ENCODE measurements at regions not wholly inside any gene's neighbourhood (a gene's known extent, or its start where the extent isn't known, plus 50 kb on each side); places are given as distances from the start of the nearest gene placed in this dataset.
"Not testable (repeated sequence)": the region's sequence is repeated elsewhere in the genome, so short reads cannot be mapped to it uniquely, and the experiment has no call there.

DNA sequence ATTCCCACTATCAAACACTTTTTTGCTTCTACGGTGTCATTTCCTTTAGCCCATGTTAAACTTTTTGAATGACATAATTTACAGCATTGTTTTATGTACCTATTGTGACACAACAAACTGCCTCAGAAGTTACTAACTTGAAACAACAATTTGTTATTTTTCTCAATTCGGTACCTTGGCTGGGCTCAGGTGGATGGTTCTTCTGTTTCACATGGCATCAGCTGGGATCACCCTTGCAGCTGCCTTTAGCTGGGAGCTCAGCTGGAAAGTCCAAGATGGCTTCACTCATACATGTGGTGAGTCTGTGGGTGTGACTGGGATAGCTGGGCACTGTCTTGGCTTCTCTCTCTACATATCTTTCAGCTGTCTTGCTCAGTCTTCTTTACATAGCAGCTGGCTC is 156.0 kb downstream of the GXYLT1 start:
- 89% methylated on average over 1 of the region's 2 CpGs for WGBS (ENCODE audit: insufficient coverage)
- Histone ChIP-seq H3K4me1 (ENCODE audit: control insufficient read depth in 1 of 2, extremely low read depth in 1 of 2, insufficient read depth in 2 of 2, low read length in 2 of 2) (no peaks in the 10 kb centered on the region), H3K27me3 (replicated peaks in 1 of 2; ENCODE audit: control insufficient read depth in 2 of 2, extremely low read depth in 1 of 2, insufficient read depth in 2 of 2, low read length in 1 of 2) (peaks cover 0 to 3% of the 10 kb centered on the region in 2 experiments), H3K9me3 (no peaks in the 10 kb centered on the region), H3K4me3 (ENCODE audit: control insufficient read depth in 1 of 2, extremely low read depth in 1 of 2, low read length in 1 of 2) (no peak overlapping the region), H3K27ac (ENCODE audit: low read length) (no peak overlapping the region), H3K36me3 (ENCODE audit: control insufficient read depth in 2 of 2, extremely low read depth in 1 of 2, insufficient read depth in 1 of 2, low read length in 1 of 2) (no peaks in the 10 kb centered on the region)
- Mint-ChIP-seq H3K4me3 (no peak overlapping the region), H3K27me3 (peaks cover 3 to 8% of the 10 kb centered on the region in 2 donors), H3K27ac (no peak overlapping the region), H3K4me1 (no peaks in the 10 kb centered on the region), H3K36me3 (no peaks in the 10 kb centered on the region), H3K9me3 (no peaks in the 10 kb centered on the region)
- no peak for DNase-seq
- no peak for ATAC-seq (replicated peaks in 1 of 4)
- ChIA-PET POLR2A (no interaction called here), CTCF (no interaction called here)

DNA sequence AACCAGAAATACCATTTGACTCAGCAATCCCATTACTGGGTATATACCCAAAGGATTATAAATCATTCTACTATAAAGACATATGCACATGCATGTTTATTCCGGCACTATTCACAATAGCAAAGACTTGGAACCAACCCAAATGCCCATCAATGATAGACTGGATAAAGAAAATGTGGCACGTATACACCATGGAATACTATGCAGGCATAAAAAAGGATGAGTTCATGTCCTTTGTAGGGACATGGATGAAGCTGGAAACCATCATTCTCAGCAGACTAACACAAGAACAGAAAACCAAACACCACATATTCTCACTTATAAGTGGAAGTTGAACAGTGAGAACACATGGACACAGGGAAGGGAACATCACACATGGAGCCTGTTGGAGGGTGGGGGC is 158.2 kb downstream of the GXYLT1 start:
- POLR2A ChIA-PET; DNase-seq; H3K36me3 ChIP-seq (ENCODE audit: control insufficient read depth in 2 of 2, extremely low read depth in 1 of 2, insufficient read depth in 1 of 2, low read length in 1 of 2); CTCF ChIA-PET; H3K4me1 ChIP-seq (ENCODE audit: control insufficient read depth in 1 of 2, extremely low read depth in 1 of 2, insufficient read depth in 2 of 2, low read length in 2 of 2); H3K4me1 Mint-ChIP-seq; H3K4me3 Mint-ChIP-seq; H3K9me3 Mint-ChIP-seq; H3K9me3 ChIP-seq; H3K4me3 ChIP-seq (ENCODE audit: control insufficient read depth in 1 of 2, extremely low read depth in 1 of 2, low read length in 1 of 2); H3K36me3 Mint-ChIP-seq; H3K27ac ChIP-seq (ENCODE audit: low read length); H3K27me3 ChIP-seq (replicated peaks in 1 of 2; ENCODE audit: control insufficient read depth in 2 of 2, extremely low read depth in 1 of 2, insufficient read depth in 2 of 2, low read length in 1 of 2); ATAC-seq (replicated peaks in 1 of 4); H3K27ac Mint-ChIP-seq: not testable (repeated sequence)
- H3K27me3 Mint-ChIP-seq = peaks cover 10 to 12% of the 10 kb centered on the region in 2 donors
- WGBS (ENCODE audit: insufficient coverage) = no CpG with 5 or more reads among the region's 2 CpGs

DNA sequence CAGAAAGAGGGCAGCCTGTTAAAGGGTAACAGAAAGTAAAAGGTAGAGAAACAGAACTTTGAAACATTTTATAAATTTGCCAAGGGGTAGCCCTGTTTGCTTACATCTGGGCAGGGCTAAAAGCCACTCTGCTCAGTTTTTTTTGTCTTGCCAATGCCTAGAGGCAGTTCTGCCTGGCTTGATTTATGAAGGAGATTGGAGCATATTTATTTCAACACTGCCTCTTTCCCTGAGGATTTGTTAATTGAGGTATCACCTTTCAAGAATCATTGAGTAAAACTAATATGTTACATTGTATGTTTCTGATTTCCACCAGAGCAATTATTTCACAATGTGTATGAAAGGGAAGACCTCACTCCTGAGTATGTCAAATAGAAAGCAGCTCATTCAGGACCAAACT is 160.8 kb downstream of the GXYLT1 start:
- no peaks in the 10 kb centered on the region for H3K9me3 ChIP-seq
- Mint-ChIP-seq H3K9me3 (no peaks in the 10 kb centered on the region), H3K27ac (no peak overlapping the region), H3K36me3 (no peaks in the 10 kb centered on the region), H3K27me3 (peaks cover 17 to 25% of the 10 kb centered on the region in 2 donors), H3K4me1 (no peaks in the 10 kb centered on the region), H3K4me3 (no peak overlapping the region)
- H3K4me3 ChIP-seq (ENCODE audit: control insufficient read depth in 1 of 2, extremely low read depth in 1 of 2, low read length in 1 of 2) = no peak overlapping the region
- no peak for DNase-seq
- ATAC-seq (replicated peaks in 1 of 4) = no peak
- no peak overlapping the region for H3K27ac ChIP-seq (ENCODE audit: low read length)
- POLR2A ChIA-PET = no interaction called here
- H3K36me3 ChIP-seq (ENCODE audit: control insufficient read depth in 2 of 2, extremely low read depth in 1 of 2, insufficient read depth in 1 of 2, low read length in 1 of 2) = no peaks in the 10 kb centered on the region
- CTCF ChIA-PET = no interaction called here
- H3K4me1 ChIP-seq (ENCODE audit: control insufficient read depth in 1 of 2, extremely low read depth in 1 of 2, insufficient read depth in 2 of 2, low read length in 2 of 2) = no peaks in the 10 kb centered on the region
- peaks cover 0 to 3% of the 10 kb centered on the region in 2 experiments for H3K27me3 ChIP-seq (replicated peaks in 1 of 2; ENCODE audit: control insufficient read depth in 2 of 2, extremely low read depth in 1 of 2, insufficient read depth in 2 of 2, low read length in 1 of 2)

DNA sequence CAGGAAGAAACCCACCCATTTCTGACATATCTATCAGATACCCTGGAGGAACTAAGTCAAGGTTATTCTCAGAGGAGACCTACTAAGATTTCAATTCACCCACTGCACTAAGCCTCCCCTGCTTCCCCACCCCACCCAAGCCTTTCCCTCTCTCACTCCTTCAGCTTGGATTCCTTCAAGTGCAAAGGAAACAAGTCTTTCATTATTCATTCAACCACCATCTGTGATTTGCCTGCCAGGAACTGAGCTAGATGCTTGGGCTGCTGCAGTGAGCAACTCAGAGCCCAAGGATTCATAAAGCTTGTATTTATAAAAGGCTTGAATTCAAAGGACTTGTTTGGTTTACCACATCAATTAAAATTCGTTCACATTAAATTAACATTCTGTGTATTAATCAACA is 161.3 kb downstream of the GXYLT1 start:
- POLR2A ChIA-PET = no interaction called here
- Mint-ChIP-seq H3K9me3 (no peaks in the 10 kb centered on the region), H3K4me3 (no peak overlapping the region), H3K4me1 (no peaks in the 10 kb centered on the region), H3K27ac (no peak overlapping the region), H3K27me3 (peaks cover 17 to 25% of the 10 kb centered on the region in 2 donors), H3K36me3 (no peaks in the 10 kb centered on the region)
- Histone ChIP-seq H3K36me3 (ENCODE audit: control insufficient read depth in 2 of 2, extremely low read depth in 1 of 2, insufficient read depth in 1 of 2, low read length in 1 of 2) (no peaks in the 10 kb centered on the region), H3K27ac (ENCODE audit: low read length) (no peak overlapping the region), H3K4me3 (ENCODE audit: control insufficient read depth in 1 of 2, extremely low read depth in 1 of 2, low read length in 1 of 2) (no peak overlapping the region), H3K9me3 (no peaks in the 10 kb centered on the region), H3K27me3 (replicated peaks in 1 of 2; ENCODE audit: control insufficient read depth in 2 of 2, extremely low read depth in 1 of 2, insufficient read depth in 2 of 2, low read length in 1 of 2) (peaks cover 0 to 3% of the 10 kb centered on the region in 2 experiments), H3K4me1 (ENCODE audit: control insufficient read depth in 1 of 2, extremely low read depth in 1 of 2, insufficient read depth in 2 of 2, low read length in 2 of 2) (no peaks in the 10 kb centered on the region)
- ATAC-seq (replicated peaks in 1 of 4) (no peak), DNase-seq (no peak)
- WGBS (ENCODE audit: insufficient coverage) = no CpG with 5 or more reads among the region's 1 CpG
- CTCF ChIA-PET = no interaction called here

DNA sequence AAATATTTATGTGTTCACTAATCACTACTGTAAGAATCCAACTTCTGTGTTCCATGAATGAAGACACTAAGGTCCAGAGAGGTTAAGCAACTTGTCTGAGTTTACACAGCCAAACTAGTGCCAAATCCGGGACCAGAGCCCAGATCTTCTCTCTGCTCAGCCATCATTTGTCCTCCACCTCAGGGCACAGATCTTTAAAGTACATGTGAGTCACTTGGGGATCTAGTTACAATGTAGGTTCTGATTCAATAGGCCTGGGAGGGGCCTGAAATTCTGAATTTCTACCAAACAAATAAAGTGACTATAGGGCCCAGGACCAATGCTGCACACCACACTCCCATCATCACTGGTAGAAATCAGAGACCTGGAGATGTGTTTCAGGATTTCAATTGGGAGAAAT is 162.9 kb downstream of the GXYLT1 start:
- Histone ChIP-seq H3K4me3 (ENCODE audit: control insufficient read depth in 1 of 2, extremely low read depth in 1 of 2, low read length in 1 of 2) (no peak overlapping the region), H3K4me1 (ENCODE audit: control insufficient read depth in 1 of 2, extremely low read depth in 1 of 2, insufficient read depth in 2 of 2, low read length in 2 of 2) (no peaks in the 10 kb centered on the region), H3K9me3 (no peaks in the 10 kb centered on the region), H3K27ac (ENCODE audit: low read length) (no peak overlapping the region), H3K27me3 (replicated peaks in 1 of 2; ENCODE audit: control insufficient read depth in 2 of 2, extremely low read depth in 1 of 2, insufficient read depth in 2 of 2, low read length in 1 of 2) (peaks cover 0 to 3% of the 10 kb centered on the region in 2 experiments), H3K36me3 (ENCODE audit: control insufficient read depth in 2 of 2, extremely low read depth in 1 of 2, insufficient read depth in 1 of 2, low read length in 1 of 2) (no peaks in the 10 kb centered on the region)
- no peaks in the 10 kb centered on the region for H3K4me1 Mint-ChIP-seq
- H3K27me3 Mint-ChIP-seq = peaks cover 21 to 25% of the 10 kb centered on the region in 2 donors
- ATAC-seq (replicated peaks in 1 of 4) (no peak), DNase-seq (no peak)
- no peak overlapping the region for H3K27ac Mint-ChIP-seq
- no peaks in the 10 kb centered on the region for H3K9me3 Mint-ChIP-seq
- no CpG with 5 or more reads among the region's 1 CpG for WGBS (ENCODE audit: insufficient coverage)
- no peak overlapping the region for H3K4me3 Mint-ChIP-seq
- ChIA-PET POLR2A (no interaction called here), CTCF (no interaction called here)
- H3K36me3 Mint-ChIP-seq = no peaks in the 10 kb centered on the region

DNA sequence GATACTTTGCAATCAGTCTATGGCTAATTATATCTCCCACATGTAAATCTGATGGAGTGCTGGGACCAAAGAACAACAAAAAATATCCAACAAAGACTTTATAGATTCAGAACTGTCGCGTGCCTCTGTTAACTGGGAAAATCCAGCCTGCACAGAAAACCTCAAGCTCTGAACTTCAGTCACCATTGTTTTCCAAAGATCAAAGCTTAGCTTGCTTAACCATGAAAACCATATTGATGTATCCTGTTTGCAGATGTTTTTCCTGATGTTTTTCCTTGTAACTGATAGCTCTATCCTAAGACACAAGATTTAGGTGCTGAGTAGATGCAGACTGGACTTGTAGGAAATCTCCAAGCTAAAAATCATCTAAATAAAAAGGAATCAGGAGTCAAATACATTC is 163.7 kb downstream of the GXYLT1 start:
- ChIA-PET POLR2A (no interaction called here), CTCF (no interaction called here)
- no peaks in the 10 kb centered on the region for H3K4me1 ChIP-seq (ENCODE audit: control insufficient read depth in 1 of 2, extremely low read depth in 1 of 2, insufficient read depth in 2 of 2, low read length in 2 of 2)
- H3K36me3 ChIP-seq (ENCODE audit: control insufficient read depth in 2 of 2, extremely low read depth in 1 of 2, insufficient read depth in 1 of 2, low read length in 1 of 2) = no peaks in the 10 kb centered on the region
- no peaks in the 10 kb centered on the region for H3K9me3 Mint-ChIP-seq
- ATAC-seq (replicated peaks in 1 of 4) = no peak
- H3K27me3 Mint-ChIP-seq = peaks cover 21 to 25% of the 10 kb centered on the region in 2 donors
- no peak for DNase-seq
- no peak overlapping the region for H3K4me3 Mint-ChIP-seq
- peaks cover 0 to 3% of the 10 kb centered on the region in 2 experiments for H3K27me3 ChIP-seq (replicated peaks in 1 of 2; ENCODE audit: control insufficient read depth in 2 of 2, extremely low read depth in 1 of 2, insufficient read depth in 2 of 2, low read length in 1 of 2)
- no peak overlapping the region for H3K27ac ChIP-seq (ENCODE audit: low read length)
- no peaks in the 10 kb centered on the region for H3K9me3 ChIP-seq
- H3K27ac Mint-ChIP-seq = no peak overlapping the region
- H3K36me3 Mint-ChIP-seq = no peaks in the 10 kb centered on the region
- H3K4me1 Mint-ChIP-seq = no peaks in the 10 kb centered on the region
- H3K4me3 ChIP-seq (ENCODE audit: control insufficient read depth in 1 of 2, extremely low read depth in 1 of 2, low read length in 1 of 2) = no peak overlapping the region
- no CpG with 5 or more reads among the region's 2 CpGs for WGBS (ENCODE audit: insufficient coverage)

DNA sequence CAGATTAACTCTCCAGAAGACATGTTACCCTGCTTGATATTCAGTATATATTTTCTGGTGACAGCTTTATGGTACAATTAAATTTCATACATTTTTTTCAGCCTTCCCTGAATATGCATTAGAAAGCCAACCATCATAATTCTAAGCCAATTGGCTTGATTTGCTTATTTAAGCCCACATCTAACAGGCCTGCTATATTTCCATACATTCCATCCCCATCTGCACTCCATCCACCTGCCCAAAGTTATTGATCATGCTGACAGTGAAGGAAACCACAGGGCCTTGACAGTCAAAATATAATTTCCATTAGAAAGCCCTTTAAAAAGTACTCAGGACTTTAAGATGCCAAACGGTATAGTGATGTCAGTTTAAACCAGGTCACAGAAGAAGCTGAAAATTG is 164.3 kb downstream of the GXYLT1 start:
- CTCF ChIA-PET = no interaction called here
- ATAC-seq (replicated peaks in 1 of 4) (no peak), DNase-seq (no peak)
- 80% methylated on average over 1 of the region's 1 CpG for WGBS (ENCODE audit: insufficient coverage)
- Histone ChIP-seq H3K9me3 (no peaks in the 10 kb centered on the region), H3K4me1 (ENCODE audit: control insufficient read depth in 1 of 2, extremely low read depth in 1 of 2, insufficient read depth in 2 of 2, low read length in 2 of 2) (no peaks in the 10 kb centered on the region), H3K27ac (ENCODE audit: low read length) (no peak overlapping the region), H3K36me3 (ENCODE audit: control insufficient read depth in 2 of 2, extremely low read depth in 1 of 2, insufficient read depth in 1 of 2, low read length in 1 of 2) (no peaks in the 10 kb centered on the region), H3K27me3 (replicated peaks in 1 of 2; ENCODE audit: control insufficient read depth in 2 of 2, extremely low read depth in 1 of 2, insufficient read depth in 2 of 2, low read length in 1 of 2) (peaks cover 0 to 3% of the 10 kb centered on the region in 2 experiments), H3K4me3 (ENCODE audit: control insufficient read depth in 1 of 2, extremely low read depth in 1 of 2, low read length in 1 of 2) (no peak overlapping the region)
- Mint-ChIP-seq H3K27ac (no peak overlapping the region), H3K36me3 (no peaks in the 10 kb centered on the region), H3K4me3 (no peak overlapping the region), H3K4me1 (no peaks in the 10 kb centered on the region), H3K27me3 (peaks cover 16 to 23% of the 10 kb centered on the region in 2 donors), H3K9me3 (no peaks in the 10 kb centered on the region)
- POLR2A ChIA-PET = no interaction called here

All from T-cell (primary cell).